BJ (cell line): ENCODE measurements at regions not wholly inside any gene's neighbourhood (a gene's known extent, or its start where the extent isn't known, plus 50 kb on each side); places are given as distances from the start of the nearest gene placed in this dataset.
"Not testable (repeated sequence)": the region's sequence is repeated elsewhere in the genome, so short reads cannot be mapped to it uniquely, and the experiment has no call there.

Experiments used
- CTCF ChIA-PET: fragments of 350-600 bp; formaldehyde crosslinking; extraction: SDS; loops from one replicate; lab custom pipeline; 2021; ENCODE audit warnings: antibody characterized with exemption, inconsistent platforms; lab: Yijun Ruan, JAX
- POLR2A ChIA-PET: fragments of 300-600 bp; sonication (Branson Sonifier 250); formaldehyde crosslinking; extraction: SDS; loops from one replicate; lab custom pipeline; 2021; ENCODE audit warnings: antibody characterized with exemption; lab: Charles Lee
- DNase-seq: peaks from one replicate; pipeline ENCODE4 v3.0.0-alpha.2; 2011; ENCODE audit warnings: low read depth
- H3K27me3 ChIP-seq: 2 replicates; pipeline ENCODE4 v1.6.0; 2011; ENCODE audit warnings: low read length; ENCODE audit not compliant: control insufficient read depth, insufficient read depth
- H3K36me3 ChIP-seq: 2 replicates; pipeline ENCODE4 v1.5.1; 2011; ENCODE audit warnings: low read length; ENCODE audit not compliant: control insufficient read depth, insufficient read depth
- H3K4me3 ChIP-seq: 2 replicates; pipeline ENCODE4 v1.5.1; 2011; ENCODE audit warnings: low read depth, mild to moderate bottlenecking, control low read depth, low read length
- CTCF ChIP-seq: IDR thresholded peaks from 2 replicates; pipeline ENCODE4 v1.5.1; 2011; ENCODE audit warnings: low read depth, mild to moderate bottlenecking, control low read depth, inconsistent platforms, low read length, moderate library complexity; ENCODE audit not compliant: insufficient read depth

- POLR2A ChIA-PET = no interaction called here
- Histone ChIP-seq H3K27me3 (no peaks in the 10 kb centered on the region), H3K4me3 (no peak overlapping the region), H3K36me3 (no peaks in the 10 kb centered on the region)
- CTCF ChIA-PET = no interaction called here
- TF ChIP-seq CTCF = no peak
- no peak for DNase-seq
Observed at GRCh38 chr14:27634056-27634970, 1036.5 kb upstream of the NOVA1 start.

GRCh38 chr14:27640688-27641087 is 1042.9 kb upstream of the NOVA1 start:
- POLR2A ChIA-PET, DNase-seq, H3K36me3 ChIP-seq, H3K27me3 ChIP-seq, H3K4me3 ChIP-seq, CTCF ChIA-PET: not testable (repeated sequence)

- DNase-seq = no peak
- no peak for TF ChIP-seq CTCF
- Histone ChIP-seq H3K4me3 (no peak overlapping the region), H3K27me3 (no peaks in the 10 kb centered on the region), H3K36me3 (no peaks in the 10 kb centered on the region)
- ChIA-PET POLR2A (no interaction called here), CTCF (no interaction called here)
Observed at GRCh38 chr14:27642251-27642866, 1044.5 kb upstream of the NOVA1 start.

- POLR2A ChIA-PET = no interaction called here
- H3K36me3 ChIP-seq = no peaks in the 10 kb centered on the region
- no peak overlapping the region for H3K4me3 ChIP-seq
- no peak for TF ChIP-seq CTCF
- CTCF ChIA-PET = no interaction called here
- no peak for DNase-seq
- no peaks in the 10 kb centered on the region for H3K27me3 ChIP-seq
Observed at GRCh38 chr14:27660683-27661082, 1062.8 kb upstream of the NOVA1 start.

- no peak for DNase-seq
- H3K4me3 ChIP-seq = no peak overlapping the region
- no peak for TF ChIP-seq CTCF
- H3K27me3 ChIP-seq = no peaks in the 10 kb centered on the region
- ChIA-PET CTCF (no interaction called here), POLR2A (no interaction called here)
- H3K36me3 ChIP-seq = no peaks in the 10 kb centered on the region
Observed at GRCh38 chr14:27668531-27668930, 1070.7 kb upstream of the NOVA1 start.

- TF ChIP-seq CTCF = no peak
- Histone ChIP-seq H3K36me3 (no peaks in the 10 kb centered on the region), H3K4me3 (no peak overlapping the region), H3K27me3 (no peaks in the 10 kb centered on the region)
- ChIA-PET CTCF (no interaction called here), POLR2A (no interaction called here)
- no peak for DNase-seq
Observed at GRCh38 chr14:27672047-27672446, 1074.2 kb upstream of the NOVA1 start.

GRCh38 chr14:27672811-27673737 is 1075.2 kb upstream of the NOVA1 start:
- H3K27me3 ChIP-seq, POLR2A ChIA-PET, CTCF ChIA-PET, DNase-seq, H3K4me3 ChIP-seq, H3K36me3 ChIP-seq: not testable (repeated sequence)
